Karpas-422 (cell line): ENCODE measurements at regions not wholly inside any gene's neighbourhood (a gene's known extent, or its start where the extent isn't known, plus 50 kb on each side); places are given as distances from the start of the nearest gene placed in this dataset.
"Not testable (repeated sequence)": the region's sequence is repeated elsewhere in the genome, so short reads cannot be mapped to it uniquely, and the experiment has no call there.

Experiments used
- DNase-seq: peaks from one replicate; pipeline ENCODE4 v3.0.0-alpha.2; 2015
- H2AFZ ChIP-seq: fragments of 200-600 bp; sonication (generic); 2 replicates; pipeline ENCODE4 v1.6.1; 2014; ENCODE audit warnings: antibody characterized with exemption, low read length, mixed read lengths
- H3K27ac ChIP-seq: fragments of 200-600 bp; sonication (generic); 2 replicates; pipeline ENCODE4 v1.5.1; 2014; ENCODE audit warnings: mild to moderate bottlenecking, low read length, moderate library complexity
- H3K27me3 ChIP-seq: fragments of 200-600 bp; sonication (generic); 2 replicates; pipeline ENCODE4 v1.6.1; 2014; ENCODE audit warnings: low read length, mixed read lengths
- H3K36me3 ChIP-seq: fragments of 200-600 bp; sonication (generic); 2 replicates; pipeline ENCODE4 v1.6.1; 2014; ENCODE audit warnings: low read length, mixed read lengths; ENCODE audit not compliant: insufficient read depth
- H3K4me1 ChIP-seq: fragments of 200-600 bp; sonication (generic); 2 replicates; pipeline ENCODE4 v1.6.1; 2014; ENCODE audit warnings: mild to moderate bottlenecking, low read length, mixed read lengths
- H3K4me2 ChIP-seq: fragments of 200-600 bp; sonication (generic); 2 replicates; pipeline ENCODE4 v1.6.1; 2014; ENCODE audit warnings: low read length, low read depth, mild to moderate bottlenecking; ENCODE audit not compliant: poor library complexity, severe bottlenecking
- H3K4me3 ChIP-seq: fragments of 200-600 bp; sonication (generic); 2 replicates; pipeline ENCODE4 v1.5.1; 2014; ENCODE audit warnings: mild to moderate bottlenecking, antibody characterized with exemption, low read length, mixed read lengths
- H3K79me2 ChIP-seq: fragments of 200-600 bp; sonication (generic); 2 replicates; pipeline ENCODE4 v1.6.1; 2014; ENCODE audit warnings: mild to moderate bottlenecking, low read length, mixed read lengths
- H3K9ac ChIP-seq: fragments of 200-600 bp; sonication (generic); 2 replicates; pipeline ENCODE4 v1.6.0; 2014; ENCODE audit warnings: low read length
- H3K9me2 ChIP-seq: fragments of 200-600 bp; sonication (generic), shearing (Covaris generic); replicated peaks from 2 replicates; pipeline ENCODE4 v1.6.0; 2014; ENCODE audit warnings: mild to moderate bottlenecking, low read length, moderate library complexity; ENCODE audit not compliant: insufficient read depth
- H3K9me3 ChIP-seq: fragments of 300-700, 200-600 bp; sonication (generic); 2 replicates; pipeline ENCODE4 v1.6.1; 2014; ENCODE audit warnings: low read length, mixed read lengths
- H4K20me1 ChIP-seq: fragments of 200-600 bp; sonication (generic); 2 replicates; pipeline ENCODE4 v1.6.1; 2014; ENCODE audit warnings: mild to moderate bottlenecking, antibody characterized with exemption, low read length, low read depth; ENCODE audit not compliant: insufficient read depth

- H4K20me1 ChIP-seq, result no peaks in the 10 kb centered on the region
- no peak overlapping the region for H3K4me2 ChIP-seq
- no peaks in the 10 kb centered on the region for H3K9me2 ChIP-seq
- no peak overlapping the region for H3K27ac ChIP-seq
- no peak for DNase-seq
- no peaks in the 10 kb centered on the region for H3K79me2 ChIP-seq
- H2AFZ ChIP-seq, result no peak overlapping the region
- H3K27me3 ChIP-seq, result no peaks in the 10 kb centered on the region
- no peaks in the 10 kb centered on the region for H3K4me1 ChIP-seq
- no peak overlapping the region for H3K9ac ChIP-seq
- H3K36me3 ChIP-seq, result no peaks in the 10 kb centered on the region
- no peak overlapping the region for H3K4me3 ChIP-seq
- no peaks in the 10 kb centered on the region for H3K9me3 ChIP-seq
Measured at GRCh38 chr12:67046062-67046461, 223.1 kb upstream of the CAND1 start.

GRCh38 chr12:67047634-67048033 lies 221.5 kb upstream of the CAND1 start:
- Histone ChIP-seq H3K27ac (no peak overlapping the region), H3K36me3 (no peaks in the 10 kb centered on the region), H3K4me3 (no peak overlapping the region), H3K9me2 (no peaks in the 10 kb centered on the region), H4K20me1 (no peaks in the 10 kb centered on the region), H3K9me3 (no peaks in the 10 kb centered on the region), H2AFZ (no peak overlapping the region), H3K27me3 (no peaks in the 10 kb centered on the region), H3K4me2 (no peak overlapping the region), H3K9ac (no peak overlapping the region), H3K4me1 (no peaks in the 10 kb centered on the region), H3K79me2 (no peaks in the 10 kb centered on the region)
- DNase-seq, result no peak

- H3K9me2 ChIP-seq, result no peaks in the 10 kb centered on the region
- no peak overlapping the region for H3K4me2 ChIP-seq
- no peak for DNase-seq
- H3K79me2 ChIP-seq, result no peaks in the 10 kb centered on the region
- H3K36me3 ChIP-seq, result no peaks in the 10 kb centered on the region
- H3K27me3 ChIP-seq, result no peaks in the 10 kb centered on the region
- no peaks in the 10 kb centered on the region for H4K20me1 ChIP-seq
- no peaks in the 10 kb centered on the region for H3K9me3 ChIP-seq
- H3K4me1 ChIP-seq, result no peaks in the 10 kb centered on the region
- H2AFZ ChIP-seq, result no peak overlapping the region
- H3K4me3 ChIP-seq, result no peak overlapping the region
- no peak overlapping the region for H3K27ac ChIP-seq
- no peak overlapping the region for H3K9ac ChIP-seq
Measured at GRCh38 chr12:67048371-67048770, 220.8 kb upstream of the CAND1 start.

- H3K4me2 ChIP-seq, DNase-seq, H3K9ac ChIP-seq, H4K20me1 ChIP-seq, H2AFZ ChIP-seq, H3K9me3 ChIP-seq, H3K79me2 ChIP-seq, H3K4me1 ChIP-seq, H3K9me2 ChIP-seq, H3K4me3 ChIP-seq, H3K36me3 ChIP-seq, H3K27ac ChIP-seq, H3K27me3 ChIP-seq: not testable (repeated sequence)
Measured at GRCh38 chr12:67049199-67049598, 220.0 kb upstream of the CAND1 start.

DNA sequence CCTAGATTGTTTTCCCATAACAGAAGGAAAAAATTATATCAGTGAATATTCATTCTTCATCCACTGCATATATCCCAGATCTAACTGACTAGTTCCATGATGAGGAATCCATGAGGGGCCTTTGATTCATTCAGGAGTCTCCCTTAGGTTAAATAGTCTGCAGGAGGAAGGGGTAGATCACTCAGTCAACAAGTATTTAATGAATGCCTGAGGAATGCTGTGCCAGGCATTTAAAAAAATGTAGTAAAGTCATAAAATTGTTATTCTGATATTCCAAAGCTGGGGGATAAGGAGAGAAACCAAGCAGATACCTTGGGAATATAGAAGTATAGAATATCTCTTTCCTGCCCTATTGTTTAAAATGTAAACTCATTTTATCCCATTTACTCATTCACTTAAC lies 216.2 kb upstream of the CAND1 start:
- Histone ChIP-seq H3K4me2 (no peak overlapping the region), H3K79me2 (no peaks in the 10 kb centered on the region), H3K4me3 (no peak overlapping the region), H3K27me3 (no peaks in the 10 kb centered on the region), H2AFZ (no peak overlapping the region), H3K27ac (no peak overlapping the region), H4K20me1 (no peaks in the 10 kb centered on the region), H3K4me1 (no peaks in the 10 kb centered on the region), H3K9me3 (no peaks in the 10 kb centered on the region), H3K9ac (no peak overlapping the region), H3K9me2 (no peaks in the 10 kb centered on the region), H3K36me3 (no peaks in the 10 kb centered on the region)
- no peak for DNase-seq

GRCh38 chr12:67056329-67056728 lies 212.8 kb upstream of the CAND1 start:
- no peak overlapping the region for H3K27ac ChIP-seq

DNA sequence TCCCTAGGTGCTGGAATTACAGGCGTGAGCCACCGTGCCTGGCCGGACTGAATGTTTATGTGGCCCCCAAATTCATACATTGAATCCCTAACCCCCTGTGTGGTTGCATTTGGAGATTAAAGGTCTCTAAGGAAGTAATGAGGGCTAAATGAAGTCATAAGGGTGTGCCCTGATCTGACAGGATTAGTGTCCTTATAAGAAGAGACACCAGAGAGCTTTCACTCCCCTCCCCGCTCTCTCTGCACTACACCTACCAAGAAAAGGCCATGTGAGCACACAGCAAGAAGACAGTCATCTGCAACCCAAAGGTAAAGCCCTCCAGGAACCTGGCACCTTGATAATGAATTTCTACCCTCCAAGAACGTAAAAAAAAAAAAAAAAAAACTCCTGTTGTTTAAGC lies 212.1 kb upstream of the CAND1 start:
- Histone ChIP-seq H3K4me1 (no peaks in the 10 kb centered on the region), H3K9me2 (no peaks in the 10 kb centered on the region), H3K27ac (no peak overlapping the region), H3K36me3 (no peaks in the 10 kb centered on the region), H3K4me3 (no peak overlapping the region), H3K9ac (no peak overlapping the region), H3K4me2 (no peak overlapping the region), H4K20me1 (no peaks in the 10 kb centered on the region), H3K27me3 (no peaks in the 10 kb centered on the region), H3K79me2 (no peaks in the 10 kb centered on the region), H3K9me3 (no peaks in the 10 kb centered on the region), H2AFZ (no peak overlapping the region)
- DNase-seq, result no peak

More at GRCh38 chr12:67056329-67056728, 212.8 kb upstream of the CAND1 start:
- no peak overlapping the region for H2AFZ ChIP-seq
- no peaks in the 10 kb centered on the region for H3K4me1 ChIP-seq
- H3K9ac ChIP-seq, result no peak overlapping the region
- H3K4me2 ChIP-seq, result no peak overlapping the region
- H3K79me2 ChIP-seq, result no peaks in the 10 kb centered on the region
- no peaks in the 10 kb centered on the region for H3K9me2 ChIP-seq
- no peaks in the 10 kb centered on the region for H3K9me3 ChIP-seq
- no peaks in the 10 kb centered on the region for H4K20me1 ChIP-seq
- no peak overlapping the region for H3K4me3 ChIP-seq
- no peak for DNase-seq
- H3K27me3 ChIP-seq, result no peaks in the 10 kb centered on the region
- no peaks in the 10 kb centered on the region for H3K36me3 ChIP-seq

DNA sequence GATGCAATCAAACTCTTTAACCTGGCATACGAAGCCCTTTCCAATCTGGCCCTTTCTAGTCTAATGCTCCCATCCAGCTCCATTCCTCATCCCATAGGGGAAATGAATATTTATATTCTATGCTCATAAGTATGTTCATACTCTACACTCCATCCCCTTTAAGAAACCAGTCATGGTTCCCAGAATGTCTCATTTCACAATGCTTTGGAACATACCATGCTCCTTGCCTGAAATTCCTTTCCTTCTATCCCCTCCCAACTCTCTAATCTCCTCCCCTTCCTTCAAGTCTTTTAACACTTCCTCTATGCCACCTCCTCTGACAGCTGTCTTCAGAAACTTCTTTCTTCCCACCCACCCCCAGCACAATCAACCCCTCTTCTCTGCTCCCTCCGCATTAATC lies 207.0 kb upstream of the CAND1 start:
- H3K4me1 ChIP-seq, result no peaks in the 10 kb centered on the region
- no peaks in the 10 kb centered on the region for H3K79me2 ChIP-seq
- DNase-seq, result no peak
- no peak overlapping the region for H3K27ac ChIP-seq
- no peaks in the 10 kb centered on the region for H3K27me3 ChIP-seq
- no peaks in the 10 kb centered on the region for H3K36me3 ChIP-seq
- H2AFZ ChIP-seq, result no peak overlapping the region
- no peak overlapping the region for H3K9ac ChIP-seq
- H4K20me1 ChIP-seq, result no peaks in the 10 kb centered on the region
- no peaks in the 10 kb centered on the region for H3K9me2 ChIP-seq
- no peaks in the 10 kb centered on the region for H3K9me3 ChIP-seq
- no peak overlapping the region for H3K4me2 ChIP-seq
- no peak overlapping the region for H3K4me3 ChIP-seq
